Stomach (tissue), 4 donors: ENCODE measurements at regions not wholly inside any gene's neighbourhood (a gene's known extent, or its start where the extent isn't known, plus 50 kb on each side); places are given as distances from the start of the nearest gene placed in this dataset.

Experiments
- CTCF ChIP-seq, 7 experiments: fragments of 450-650 bp in 4 of 7; fragments of 200-600 bp in 3 of 7; sonication (generic) in 3 of 7; IDR thresholded peaks; one replicate each; pipeline ENCODE4 v1.5.1; 2016 to 2019; ENCODE audit warnings: antibody characterized with exemption in 7 of 7, control low read depth in 2 of 7, mild to moderate bottlenecking in 1 of 7
- POLR2AphosphoS5 ChIP-seq, 3 donors: sonication (generic); formaldehyde crosslinking; IDR thresholded peaks; one replicate each; pipeline ENCODE4 v1.6.1; 2016; ENCODE audit warnings: antibody characterized with exemption in 3 of 3

GRCh38 chr7:32298408-32299132 is 191.6 kb downstream of the LSM5 start:
- TF ChIP-seq CTCF (IDR thresholded peaks at IDR 0.05), result no peak
- no peak for TF ChIP-seq POLR2AphosphoS5 (IDR thresholded peaks at IDR 0.05)
